Heart right ventricle (tissue), 16 donors: ENCODE measurements at regions not wholly inside any gene's neighbourhood (a gene's known extent, or its start where the extent isn't known, plus 50 kb on each side); places are given as distances from the start of the nearest gene placed in this dataset.

Experiments used
- ATAC-seq, 8 donors: fragments of 200-7000 bp; cut with Tn5 transposase; one replicate each; pipeline ENCODE4 v1.9.1; 2020; ENCODE audit warnings: mild to moderate bottlenecking in 8 of 8, moderate library complexity in 8 of 8, moderate number of reproducible peaks in 1 of 8
- DNase-seq, 2 donors: peaks; one replicate each; pipeline ENCODE4 v3.0.0-alpha.2; 2020
- H3K27ac ChIP-seq, 10 donors: fragments of 200-600 bp; sonication (generic) in 2 of 10; one replicate each; pipeline versions ENCODE4 v1.5.0 to v1.8.0; 2020 to 2022; ENCODE audit warnings: mild to moderate bottlenecking in 3 of 10
- H3K27me3 ChIP-seq, 7 donors: fragments of 200-600 bp; one replicate each; pipeline ENCODE4 v1.8.0; 2021 to 2022; ENCODE audit warnings: mild to moderate bottlenecking in 2 of 7
- H3K36me3 ChIP-seq, 9 donors: fragments of 200-600 bp; sonication (generic) in 1 of 9; one replicate each; pipeline versions ENCODE4 v1.5.0 to v1.8.0; 2020 to 2022; ENCODE audit warnings: mild to moderate bottlenecking in 2 of 9
- H3K4me1 ChIP-seq, 9 donors: fragments of 200-600 bp; sonication (generic) in 1 of 9; one replicate each; pipeline versions ENCODE4 v1.5.0 to v1.8.0; 2020 to 2022; ENCODE audit warnings: mild to moderate bottlenecking in 4 of 9
- H3K4me3 ChIP-seq, 10 donors: fragments of 200-600 bp; sonication (generic) in 2 of 10; one replicate each; pipeline versions ENCODE4 v1.5.0 to v1.8.0; 2020 to 2022; ENCODE audit warnings: mild to moderate bottlenecking in 7 of 10, moderate library complexity in 2 of 10
- H3K9me3 ChIP-seq, 11 donors: fragments of 200-600 bp in 10 of 11; sonication (generic) in 2 of 11; one replicate each; pipeline versions ENCODE4 v1.5.0 to v1.8.0; 2013 to 2022; ENCODE audit warnings: mild to moderate bottlenecking in 2 of 11, control low read depth in 1 of 11, moderate library complexity in 1 of 11
- CTCF ChIP-seq, 9 donors: fragments of 200-600 bp; sonication (generic) in 2 of 9; IDR thresholded peaks; one replicate each; pipeline versions ENCODE4 v1.5.0 to v1.8.0; 2021 to 2022; ENCODE audit warnings: antibody characterized with exemption in 9 of 9, mild to moderate bottlenecking in 5 of 9, moderate library complexity in 1 of 9
- WGBS, 2 donors: extraction: QIAGEN DNeasy Blood & Tissue Kit; methylation state at CpG; one replicate each; pipeline ENCODE4 v1.1.7; 2013; ENCODE audit warnings: inconsistent platforms in 1 of 2; 5-methylcytosine and 5-hydroxymethylcytosine counted together
- intact Hi-C, 10 donors: fragments of 100-400 bp; cut with DNase I; formaldehyde crosslinking; loops; one replicate each; pipeline versions ENCODE4 v1.11.1 to v1.14.2; 2022
- donor health status: Arrhythmogenic right ventricular cardiomyopathy.
- donor health status: ischemic (EF 13 %, LVEDD 7.1; RV severe dilation, severe dysfunction).
- donor health status: healthy with polysubstance abuse.
- donor health status: DM: no; HTN: yes; CAD: no.
- donor health status: DM: no; HTN: no; CAD: no.
- donor health status: ischemic (EF 25% LVEDD 6.9; RV normal size, moderate dysfunction).
- donor health status: ischemic (EF 25% LVEDD 5.7; RV mildly dilated, moderate dysfunction).
- donor health status: healthy.
- donor health status: DM: yes; HTN: yes; CAD: no.
- donor health status: Ischemic cardiomyopathy.
- donor health status: ischemic (EF 35%, LVEDD 5.7; RV mildly dilated, moderate dysfunction).
- donor health status: nonischemic (EF 11% LVEDD 7.7; RV severe dilation, severe dysfunction).
- donor health status: DM: yes; HTN: yes; CAD: no.
- donor health status: PGD.
- donor health status: ischemic (EF 29% LVEDD 5.4; RV normal size, mild dysfunction).
- donor health status: nonischemic (EF 23%, LVEDD 6.1; RV moderate dilation, normal function).

- ATAC-seq (peak; percentile 73 to 96 (median 91)), DNase-seq (no peak)
- peaks cover 0 to 19% (median 12%) of the 10 kb centered on the region in 9 donors for H3K4me1 ChIP-seq
- intact Hi-C loops = no loop called here
- no peaks in the 10 kb centered on the region for H3K27me3 ChIP-seq
- H3K36me3 ChIP-seq = no peaks in the 10 kb centered on the region
- peaks cover 0 to 19% (median 0%) of the 10 kb centered on the region in 11 donors for H3K9me3 ChIP-seq
- H3K4me3 ChIP-seq = no peak overlapping the region
- no peak for TF ChIP-seq CTCF (IDR thresholded peaks at IDR 0.05)
- H3K27ac ChIP-seq = peak overlapping the region in 9 of 10 donors; percentile 49 to 81 (median 69)
Observed at GRCh38 chr13:80726868-80727267, 385.9 kb upstream of the SPRY2 start.

- no peak for ATAC-seq
- H3K4me1 ChIP-seq = peaks cover 0 to 6% (median 4%) of the 10 kb centered on the region in 9 donors
- intact Hi-C loops = no loop called here
Observed at GRCh38 chr13:80721689-80722088, 380.8 kb upstream of the SPRY2 start.

DNA sequence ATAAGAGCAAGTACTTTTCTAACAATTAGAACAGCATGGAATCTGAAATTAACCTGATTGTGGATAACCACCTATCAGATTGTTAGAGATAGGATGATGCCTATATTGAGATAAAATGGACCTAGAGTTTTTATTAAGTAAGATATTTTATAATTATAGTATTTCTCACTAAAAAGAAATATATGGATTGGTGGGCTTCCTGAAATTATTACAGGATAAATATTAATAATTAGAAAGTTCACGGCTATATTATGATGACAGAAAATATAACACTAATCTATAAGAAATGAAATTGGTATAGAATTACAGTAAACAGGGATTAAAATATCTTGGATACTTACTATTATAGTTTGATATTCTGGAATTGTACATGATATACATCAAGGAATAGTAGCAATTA lies 378.0 kb upstream of the SPRY2 start:
- TF ChIP-seq CTCF (IDR thresholded peaks at IDR 0.05) = no peak
- no peaks in the 10 kb centered on the region for H3K36me3 ChIP-seq
- WGBS, 2 donors = 95 to 98% methylated on average over 1 of the region's 1 CpG
- H3K4me3 ChIP-seq = no peak overlapping the region
- H3K27me3 ChIP-seq = no peaks in the 10 kb centered on the region
- H3K9me3 ChIP-seq = peaks cover 0 to under 1% (median 0%) of the 10 kb centered on the region in 11 donors
- intact Hi-C loops = no loop called here
- H3K27ac ChIP-seq = no peak overlapping the region
- DNase-seq = no peak
- no peak for ATAC-seq
- H3K4me1 ChIP-seq = peaks cover 0 to 9% (median 3%) of the 10 kb centered on the region in 9 donors

More at GRCh38 chr13:80721689-80722088, 380.8 kb upstream of the SPRY2 start:
- H3K4me3 ChIP-seq = no peak overlapping the region
- H3K9me3 ChIP-seq = peaks cover 0 to 11% (median 0%) of the 10 kb centered on the region in 11 donors
- no peaks in the 10 kb centered on the region for H3K36me3 ChIP-seq
- 0 to 49% methylated on average over 1 of the region's 1 CpG for WGBS, 2 donors
- TF ChIP-seq CTCF (IDR thresholded peaks at IDR 0.05) = no peak
- H3K27ac ChIP-seq = no peak overlapping the region
- DNase-seq = no peak
- H3K27me3 ChIP-seq = no peaks in the 10 kb centered on the region

- 95 to 98% methylated on average over 4 of the region's 4 CpGs for WGBS, 2 donors
- H3K36me3 ChIP-seq = no peaks in the 10 kb centered on the region
- ATAC-seq (no peak), DNase-seq (no peak)
- intact Hi-C loops = no loop called here
- no peak for TF ChIP-seq CTCF (IDR thresholded peaks at IDR 0.05)
- peaks cover 0 to 9% (median 3%) of the 10 kb centered on the region in 9 donors for H3K4me1 ChIP-seq
- no peaks in the 10 kb centered on the region for H3K27me3 ChIP-seq
- H3K9me3 ChIP-seq = peaks cover 0 to 13% (median 0%) of the 10 kb centered on the region in 11 donors
- no peak overlapping the region for H3K4me3 ChIP-seq
- no peak overlapping the region for H3K27ac ChIP-seq
Observed at GRCh38 chr13:80717776-80718175, 376.9 kb upstream of the SPRY2 start.
